Peyer's patch (tissue), 4 donors: ENCODE measurements at regions not wholly inside any gene's neighbourhood (a gene's known extent, or its start where the extent isn't known, plus 50 kb on each side); places are given as distances from the start of the nearest gene placed in this dataset.

Source experiments
- POLR2A ChIP-seq, 2 donors: fragments of 450-650 bp; IDR thresholded peaks; one replicate each; pipeline ENCODE4 v1.5.1; 2017; ENCODE audit warnings: antibody characterized with exemption in 2 of 2, mild to moderate bottlenecking in 2 of 2, moderate library complexity in 2 of 2
- TF ChIP-seq, protein P1 (sequence below), 6 experiments: fragments of 450-650 bp in 4 of 6; fragments of 200-600 bp in 2 of 6; sonication (generic) in 1 of 6; IDR thresholded peaks; one replicate each; pipeline ENCODE4 v1.5.1; 2017 to 2019; ENCODE audit warnings: antibody characterized with exemption in 6 of 6, mild to moderate bottlenecking in 3 of 6, moderate library complexity in 1 of 6

DNA sequence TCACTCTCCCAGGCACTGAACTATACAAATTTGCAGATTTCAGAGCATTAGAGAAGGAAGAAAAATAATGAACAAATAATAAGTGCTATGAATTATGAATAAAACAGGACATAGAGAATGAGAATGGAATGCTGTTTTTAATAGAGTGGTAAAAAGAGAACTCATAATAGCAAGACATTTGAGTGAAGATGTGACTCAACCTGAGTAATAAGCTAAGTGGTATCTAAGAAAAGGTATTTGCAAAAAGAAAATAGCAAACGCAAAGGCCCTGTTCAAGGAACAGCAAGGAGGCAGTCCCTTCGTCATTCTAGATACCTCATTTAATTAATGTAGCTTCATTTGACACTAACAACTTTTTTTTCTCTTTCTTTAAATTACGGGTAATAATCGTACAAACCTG, 1910.0 kb upstream of the TENM3 start:
- TF ChIP-seq, protein P1, sequence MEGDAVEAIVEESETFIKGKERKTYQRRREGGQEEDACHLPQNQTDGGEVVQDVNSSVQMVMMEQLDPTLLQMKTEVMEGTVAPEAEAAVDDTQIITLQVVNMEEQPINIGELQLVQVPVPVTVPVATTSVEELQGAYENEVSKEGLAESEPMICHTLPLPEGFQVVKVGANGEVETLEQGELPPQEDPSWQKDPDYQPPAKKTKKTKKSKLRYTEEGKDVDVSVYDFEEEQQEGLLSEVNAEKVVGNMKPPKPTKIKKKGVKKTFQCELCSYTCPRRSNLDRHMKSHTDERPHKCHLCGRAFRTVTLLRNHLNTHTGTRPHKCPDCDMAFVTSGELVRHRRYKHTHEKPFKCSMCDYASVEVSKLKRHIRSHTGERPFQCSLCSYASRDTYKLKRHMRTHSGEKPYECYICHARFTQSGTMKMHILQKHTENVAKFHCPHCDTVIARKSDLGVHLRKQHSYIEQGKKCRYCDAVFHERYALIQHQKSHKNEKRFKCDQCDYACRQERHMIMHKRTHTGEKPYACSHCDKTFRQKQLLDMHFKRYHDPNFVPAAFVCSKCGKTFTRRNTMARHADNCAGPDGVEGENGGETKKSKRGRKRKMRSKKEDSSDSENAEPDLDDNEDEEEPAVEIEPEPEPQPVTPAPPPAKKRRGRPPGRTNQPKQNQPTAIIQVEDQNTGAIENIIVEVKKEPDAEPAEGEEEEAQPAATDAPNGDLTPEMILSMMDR (IDR thresholded peaks at IDR 0.05): no peak
- TF ChIP-seq POLR2A (IDR thresholded peaks at IDR 0.05): no peak
